ENCODE measurements at regions not wholly inside any gene's neighbourhood (a gene's known extent, or its start where the extent isn't known, plus 50 kb on each side); places are given as distances from the start of the nearest gene placed in this dataset.

DNA sequence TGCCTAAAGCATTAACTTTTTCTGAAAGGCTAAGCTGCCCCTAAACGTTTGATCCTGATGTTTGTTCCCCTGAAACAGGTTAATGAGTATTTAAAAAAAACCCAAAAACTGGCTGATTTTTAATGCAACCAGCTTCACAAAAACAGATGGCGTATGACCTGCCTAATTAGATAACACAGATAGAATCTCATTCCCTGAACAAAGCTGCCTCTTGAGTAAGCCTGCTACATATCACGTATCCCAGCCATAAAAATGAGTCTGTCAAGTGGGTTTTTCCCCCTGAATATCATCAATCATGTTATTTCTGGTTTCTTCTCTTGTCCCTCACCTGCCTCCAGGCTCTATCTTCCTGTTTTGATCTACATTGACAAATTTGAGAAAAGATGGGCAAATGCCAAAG is 154.2 kb upstream of the FAM9B start:
- no peaks in the 10 kb centered on the region for H4K20me1 ChIP-seq (ENCODE audit: insufficient read depth, low read length)

DNA sequence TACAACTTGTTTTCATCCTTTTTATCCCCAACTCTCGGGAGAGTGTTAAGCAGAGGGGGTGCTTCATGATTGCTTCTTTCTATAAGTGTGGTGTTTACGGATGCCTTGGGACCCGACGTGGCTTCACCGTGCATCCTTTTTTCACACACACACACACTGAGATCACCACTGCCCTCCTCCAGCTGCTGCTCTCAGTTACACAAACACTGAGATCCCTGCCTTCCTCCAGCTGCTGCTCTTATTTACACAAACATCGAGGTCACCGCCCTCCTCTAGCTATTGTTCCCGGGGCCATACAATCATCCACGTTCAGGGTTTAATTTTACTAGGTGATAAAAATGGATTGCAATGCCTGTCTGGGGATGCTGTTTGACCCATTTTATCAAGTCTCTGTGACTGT is 155.4 kb upstream of the FAM9B start:
- no peak overlapping the region for H3K9ac ChIP-seq (ENCODE audit: low read length)
- no peak overlapping the region for H3K27ac ChIP-seq (ENCODE audit: low read length)
- H3K79me2 ChIP-seq (ENCODE audit: low read length), result no peaks in the 10 kb centered on the region
- H3K9me3 ChIP-seq (ENCODE audit: insufficient read depth, low read length), result no peaks in the 10 kb centered on the region
- no peak overlapping the region for H3K4me3 ChIP-seq (ENCODE audit: low read length)
- no peaks in the 10 kb centered on the region for H4K20me1 ChIP-seq (ENCODE audit: insufficient read depth, low read length)
- no peak for TF ChIP-seq EZH2phosphoT487 (IDR thresholded peaks at IDR 0.05; ENCODE audit: low read depth)
- TF ChIP-seq, protein P1, sequence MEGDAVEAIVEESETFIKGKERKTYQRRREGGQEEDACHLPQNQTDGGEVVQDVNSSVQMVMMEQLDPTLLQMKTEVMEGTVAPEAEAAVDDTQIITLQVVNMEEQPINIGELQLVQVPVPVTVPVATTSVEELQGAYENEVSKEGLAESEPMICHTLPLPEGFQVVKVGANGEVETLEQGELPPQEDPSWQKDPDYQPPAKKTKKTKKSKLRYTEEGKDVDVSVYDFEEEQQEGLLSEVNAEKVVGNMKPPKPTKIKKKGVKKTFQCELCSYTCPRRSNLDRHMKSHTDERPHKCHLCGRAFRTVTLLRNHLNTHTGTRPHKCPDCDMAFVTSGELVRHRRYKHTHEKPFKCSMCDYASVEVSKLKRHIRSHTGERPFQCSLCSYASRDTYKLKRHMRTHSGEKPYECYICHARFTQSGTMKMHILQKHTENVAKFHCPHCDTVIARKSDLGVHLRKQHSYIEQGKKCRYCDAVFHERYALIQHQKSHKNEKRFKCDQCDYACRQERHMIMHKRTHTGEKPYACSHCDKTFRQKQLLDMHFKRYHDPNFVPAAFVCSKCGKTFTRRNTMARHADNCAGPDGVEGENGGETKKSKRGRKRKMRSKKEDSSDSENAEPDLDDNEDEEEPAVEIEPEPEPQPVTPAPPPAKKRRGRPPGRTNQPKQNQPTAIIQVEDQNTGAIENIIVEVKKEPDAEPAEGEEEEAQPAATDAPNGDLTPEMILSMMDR (IDR thresholded peaks at IDR 0.05; ENCODE audit: low read depth, low read length), result no peak
- H3K36me3 ChIP-seq (replicated peaks; ENCODE audit: low read depth, low read length), result no peaks in the 10 kb centered on the region
- no peaks in the 10 kb centered on the region for H3K4me1 ChIP-seq (ENCODE audit: low read length)
- no peak overlapping the region for H3K4me2 ChIP-seq (ENCODE audit: low read length)
- no peak overlapping the region for H2AFZ ChIP-seq (ENCODE audit: low read depth, low read length)
- no peaks in the 10 kb centered on the region for H3K27me3 ChIP-seq (ENCODE audit: low read depth, low read length)

More for the DNA sequence above, 154.2 kb upstream of the FAM9B start:
- H3K27me3 ChIP-seq (ENCODE audit: low read depth, low read length), result no peaks in the 10 kb centered on the region
- no peak overlapping the region for H3K4me3 ChIP-seq (ENCODE audit: low read length)
- H3K9me3 ChIP-seq (ENCODE audit: insufficient read depth, low read length), result no peaks in the 10 kb centered on the region
- no peak overlapping the region for H3K4me2 ChIP-seq (ENCODE audit: low read length)
- no peak overlapping the region for H2AFZ ChIP-seq (ENCODE audit: low read depth, low read length)
- no peak overlapping the region for H3K27ac ChIP-seq (ENCODE audit: low read length)
- no peak overlapping the region for H3K9ac ChIP-seq (ENCODE audit: low read length)
- no peaks in the 10 kb centered on the region for H3K36me3 ChIP-seq (replicated peaks; ENCODE audit: low read depth, low read length)
- no peaks in the 10 kb centered on the region for H3K4me1 ChIP-seq (ENCODE audit: low read length)
- TF ChIP-seq, protein P1 (IDR thresholded peaks at IDR 0.05; ENCODE audit: low read depth, low read length), result no peak
- TF ChIP-seq EZH2phosphoT487 (IDR thresholded peaks at IDR 0.05; ENCODE audit: low read depth), result no peak
- H3K79me2 ChIP-seq (ENCODE audit: low read length), result no peaks in the 10 kb centered on the region

DNA sequence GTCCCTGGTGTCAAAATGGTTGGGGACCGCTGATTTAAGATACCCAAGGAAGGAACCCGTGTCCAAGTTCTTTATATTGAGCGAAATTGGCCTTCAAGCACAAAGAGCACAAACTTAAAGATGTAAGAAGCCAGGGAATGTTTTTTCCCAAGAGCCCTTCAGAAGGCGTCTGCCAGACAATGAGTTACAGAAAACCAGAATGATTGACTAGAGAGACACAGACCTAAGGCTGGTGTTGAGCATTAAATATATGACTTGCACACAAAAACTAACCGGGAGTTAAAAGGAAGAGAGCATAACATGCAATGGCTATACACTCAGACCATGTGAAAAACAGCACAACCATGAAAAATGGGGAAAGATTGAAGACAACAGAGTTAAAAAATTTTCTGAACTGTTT is 157.5 kb upstream of the FAM9B start:
- H3K27me3 ChIP-seq (ENCODE audit: low read depth, low read length), result no peaks in the 10 kb centered on the region

DNA sequence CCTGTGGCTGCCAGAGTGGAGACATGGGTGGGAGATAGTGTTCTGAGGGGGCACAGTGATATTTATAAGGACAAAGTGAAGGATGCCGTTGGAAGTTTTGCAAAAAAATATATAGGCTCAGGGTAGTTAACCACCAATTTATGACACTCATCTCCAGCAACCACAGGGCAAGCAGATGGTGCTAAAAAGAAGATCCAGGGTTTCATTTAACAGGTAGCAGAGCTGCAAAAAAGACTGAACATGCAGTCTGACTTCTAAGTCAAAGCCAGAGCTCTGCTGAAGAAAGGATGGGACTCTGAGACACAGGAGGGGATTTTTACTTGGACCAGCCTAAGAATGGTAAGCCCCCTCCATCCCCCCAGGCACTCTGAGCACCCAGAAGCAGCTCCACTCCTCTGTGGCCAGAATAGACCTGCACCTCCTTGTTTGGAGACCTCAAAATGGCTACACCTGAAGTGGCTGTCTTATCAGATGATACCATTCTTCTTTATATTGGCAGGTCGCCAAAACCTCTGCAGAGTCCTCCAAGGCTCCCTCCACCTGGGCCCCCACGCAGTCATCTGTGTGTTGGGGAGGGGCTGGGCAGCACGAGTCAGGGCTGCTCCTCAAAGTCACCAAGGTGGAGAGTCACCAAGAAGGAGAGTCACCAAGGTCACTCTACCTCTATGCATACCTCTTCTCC is 161.4 kb upstream of the FAM9B start:
- Histone ChIP-seq H2AFZ (ENCODE audit: low read depth, low read length) (no peak overlapping the region), H3K79me2 (ENCODE audit: low read length) (no peaks in the 10 kb centered on the region), H3K36me3 (replicated peaks; ENCODE audit: low read depth, low read length) (no peaks in the 10 kb centered on the region), H3K4me3 (ENCODE audit: low read length) (no peak overlapping the region), H3K4me2 (ENCODE audit: low read length) (no peak overlapping the region), H3K9me3 (ENCODE audit: insufficient read depth, low read length) (no peaks in the 10 kb centered on the region), H3K4me1 (ENCODE audit: low read length) (no peaks in the 10 kb centered on the region), H4K20me1 (ENCODE audit: insufficient read depth, low read length) (no peaks in the 10 kb centered on the region), H3K9ac (ENCODE audit: low read length) (no peak overlapping the region), H3K27me3 (ENCODE audit: low read depth, low read length) (no peaks in the 10 kb centered on the region; the same call in 1 of the 2 replicates), H3K27ac (ENCODE audit: low read length) (no peak overlapping the region)
- TF ChIP-seq, protein P1 (IDR thresholded peaks at IDR 0.05; ENCODE audit: low read depth, low read length), result no peak
- no peak for TF ChIP-seq EZH2phosphoT487 (IDR thresholded peaks at IDR 0.05; ENCODE audit: low read depth)

More for the DNA sequence above, 157.5 kb upstream of the FAM9B start:
- TF ChIP-seq EZH2phosphoT487 (IDR thresholded peaks at IDR 0.05; ENCODE audit: low read depth), result no peak
- TF ChIP-seq, protein P1 (IDR thresholded peaks at IDR 0.05; ENCODE audit: low read depth, low read length), result no peak
- no peaks in the 10 kb centered on the region for H4K20me1 ChIP-seq (ENCODE audit: insufficient read depth, low read length)
- no peak overlapping the region for H2AFZ ChIP-seq (ENCODE audit: low read depth, low read length)
- H3K4me2 ChIP-seq (ENCODE audit: low read length), result no peak overlapping the region
- no peaks in the 10 kb centered on the region for H3K79me2 ChIP-seq (ENCODE audit: low read length)
- H3K27ac ChIP-seq (ENCODE audit: low read length), result no peak overlapping the region
- no peak overlapping the region for H3K4me3 ChIP-seq (ENCODE audit: low read length)
- no peaks in the 10 kb centered on the region for H3K4me1 ChIP-seq (ENCODE audit: low read length)
- no peak overlapping the region for H3K9ac ChIP-seq (ENCODE audit: low read length)
- no peaks in the 10 kb centered on the region for H3K9me3 ChIP-seq (ENCODE audit: insufficient read depth, low read length)
- H3K36me3 ChIP-seq (replicated peaks; ENCODE audit: low read depth, low read length), result no peaks in the 10 kb centered on the region
